CD4-positive, alpha-beta T cell treated with Interleukin-15 for 1 hour (primary cell): ENCODE measurements at regions not wholly inside any gene's neighbourhood (a gene's known extent, or its start where the extent isn't known, plus 50 kb on each side); places are given as distances from the start of the nearest gene placed in this dataset.
"Not testable (repeated sequence)": the region's sequence is repeated elsewhere in the genome, so short reads cannot be mapped to it uniquely, and the experiment has no call there.

Source experiments
- DNase-seq: peaks from one replicate; pipeline ENCODE4 v3.0.0-alpha.2; 2020

GRCh38 chr7:127530148-127530547, 55.2 kb downstream of the GCC1 start:
- no peak for DNase-seq

DNA sequence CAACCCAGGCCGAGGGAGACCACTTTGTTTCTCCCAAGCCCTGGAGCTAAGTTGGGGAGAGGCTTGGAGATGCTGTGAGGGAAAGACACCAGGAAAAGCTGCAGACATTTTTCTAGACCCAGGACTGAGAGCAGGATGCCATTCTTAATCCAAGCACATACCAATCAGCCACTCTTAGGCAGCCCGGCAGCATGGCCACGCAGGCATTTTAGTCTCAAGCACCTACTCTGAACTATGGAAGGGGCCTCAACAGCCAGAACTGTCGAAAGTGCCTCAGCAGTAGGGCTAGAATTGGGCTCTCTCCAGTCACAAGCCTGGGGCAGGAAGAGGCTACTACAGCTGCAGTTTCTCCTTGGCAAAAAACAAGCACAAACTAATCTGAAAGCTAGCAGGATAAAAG, 57.8 kb downstream of the GCC1 start:
- DNase-seq = no peak

DNA sequence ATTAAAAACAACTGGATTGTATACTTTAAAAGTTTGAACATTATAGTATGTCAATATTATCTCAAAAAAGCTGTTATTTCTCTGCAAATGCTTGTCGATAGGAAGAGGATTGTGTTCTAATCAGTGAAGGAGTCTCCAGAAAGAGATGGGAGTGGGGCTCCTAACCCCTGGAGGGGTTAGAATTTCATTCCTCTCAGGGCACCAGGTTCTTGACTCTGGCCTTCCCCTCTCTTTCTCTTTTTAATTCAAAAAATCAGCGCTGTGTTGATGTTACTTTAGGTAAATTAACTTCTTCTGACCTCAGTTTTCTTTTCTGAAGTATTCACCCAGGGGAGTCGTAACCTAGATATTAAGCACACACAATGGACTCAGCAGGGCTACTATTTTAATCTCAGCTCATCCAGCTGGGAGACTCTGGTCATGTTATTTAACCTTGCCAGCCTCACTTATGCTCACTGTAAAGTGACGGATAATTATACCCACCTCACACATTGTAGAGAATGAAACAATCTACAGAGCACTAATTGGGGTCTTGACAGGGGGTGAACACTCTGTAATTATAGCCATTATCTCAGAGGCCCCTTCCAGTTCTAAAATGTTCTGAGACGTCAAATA, 59.4 kb downstream of the GCC1 start:
- no peak for DNase-seq

DNA sequence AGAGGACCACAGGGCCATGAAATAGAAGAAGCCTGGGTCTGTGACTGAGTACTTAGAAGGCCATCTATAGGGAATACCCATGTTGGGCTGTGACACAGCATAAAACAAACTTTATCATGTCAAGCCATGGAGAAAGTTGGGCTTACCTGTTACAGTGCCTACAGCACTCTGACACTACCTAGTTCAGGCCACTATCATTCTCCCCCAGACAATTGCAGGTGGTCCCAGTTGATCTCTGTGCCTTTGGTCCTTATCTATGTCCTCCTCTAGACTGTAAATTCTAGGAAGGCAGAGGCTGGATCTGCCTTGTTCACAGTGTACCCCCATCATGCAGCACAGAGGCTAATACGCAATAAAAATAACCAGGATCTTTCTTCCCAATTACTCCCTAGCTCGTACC, 69.1 kb downstream of the GCC1 start:
- no peak for DNase-seq

DNA sequence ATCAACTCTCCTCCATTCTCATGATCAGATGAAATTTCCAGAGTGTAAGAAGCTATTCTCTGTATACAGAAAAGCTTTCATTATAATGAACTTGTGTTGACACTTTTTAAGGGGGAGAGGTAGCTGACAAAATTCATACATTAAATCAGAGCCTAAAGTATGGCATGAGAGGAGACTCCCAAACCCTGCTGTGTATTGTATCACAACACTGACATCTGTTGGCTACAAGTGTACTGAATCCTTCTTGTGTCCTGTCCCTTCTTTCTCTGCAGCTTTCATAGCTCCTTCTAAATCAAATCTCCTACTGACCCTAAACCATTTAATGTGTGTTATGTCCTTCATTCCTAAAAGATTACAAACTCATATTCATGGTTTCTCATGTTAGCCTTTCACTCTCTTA, 70.9 kb downstream of the GCC1 start:
- no peak for DNase-seq

- no peak for DNase-seq
These were observed 72.1 kb downstream of the GCC1 start for GRCh38 chr7:127513311-127513710.

DNA sequence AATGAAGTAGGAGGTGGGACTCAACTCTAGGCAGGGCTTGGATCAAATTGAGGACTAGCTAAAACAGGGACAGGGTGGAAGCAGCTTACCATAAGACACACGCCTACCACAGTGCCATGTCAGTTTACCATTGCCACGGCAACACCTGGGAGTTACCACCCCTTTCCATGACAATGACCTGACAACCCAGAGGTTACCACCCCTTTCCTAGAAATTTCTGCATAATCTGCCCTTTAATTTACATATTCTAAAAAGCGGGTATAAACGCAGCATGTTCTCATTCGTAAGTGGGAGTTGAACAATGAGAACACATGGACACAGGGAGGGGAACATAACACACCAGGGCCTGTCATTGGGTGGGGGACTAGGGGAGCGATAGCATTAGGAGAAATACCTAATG, 72.7 kb downstream of the GCC1 start:
- no peak for DNase-seq

DNA sequence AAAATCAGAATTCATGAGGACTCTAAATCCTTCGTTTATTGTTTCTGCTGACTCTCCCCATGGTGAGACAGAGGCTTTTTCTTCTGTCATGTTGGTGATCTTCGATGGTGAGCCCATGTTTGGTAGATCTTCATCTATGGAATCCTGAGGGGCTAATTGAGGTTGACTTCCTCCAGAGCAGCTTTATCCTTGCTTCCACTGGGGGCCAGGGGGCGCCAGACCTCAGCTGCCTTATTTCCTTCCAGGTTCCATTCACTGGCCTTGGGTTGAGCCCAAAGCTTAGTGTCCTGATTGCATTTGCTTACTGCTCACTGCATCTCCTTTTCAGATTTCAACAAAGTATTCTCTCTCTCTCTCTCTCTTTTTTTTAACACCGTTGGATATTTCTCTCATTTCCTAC, 80.7 kb downstream of the GCC1 start:
- peak; percentile 18 for DNase-seq

DNA sequence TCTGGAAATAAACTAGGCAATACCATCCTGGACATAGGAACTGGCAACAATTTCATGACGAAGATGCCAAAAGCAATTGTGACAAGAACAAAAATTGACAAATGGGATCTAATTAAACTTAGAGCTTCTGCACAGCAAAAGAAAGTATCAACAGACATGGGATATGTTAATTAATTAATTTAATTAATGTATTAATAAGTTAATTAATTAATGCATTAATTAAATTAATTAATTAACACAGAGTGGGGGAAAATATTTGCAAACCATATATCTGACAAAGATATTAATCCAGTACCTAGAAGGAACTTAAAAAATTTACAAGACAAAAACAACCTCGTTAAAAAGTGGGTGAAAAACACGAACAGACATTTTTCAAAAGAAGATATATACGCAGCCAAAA, 83.6 kb downstream of the GCC1 start:
- DNase-seq = no peak

DNA sequence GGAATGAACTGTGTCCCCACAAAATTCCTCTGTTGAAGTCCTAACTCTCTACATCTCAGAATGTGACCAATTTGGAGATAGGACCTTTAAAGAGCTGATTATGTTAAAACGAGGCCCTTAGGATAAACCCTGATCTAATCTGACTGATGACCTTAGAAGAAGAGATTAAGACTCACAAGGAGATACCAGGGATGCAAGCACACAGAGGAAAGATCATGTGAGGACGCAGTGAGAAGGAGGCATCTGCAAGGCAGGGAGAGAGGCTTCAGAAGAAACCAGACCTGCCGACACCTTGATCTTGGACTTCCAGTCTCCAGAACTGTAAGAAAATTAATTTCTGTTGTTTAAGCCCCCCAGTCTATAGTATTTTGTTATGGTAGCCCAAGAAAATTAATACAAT, 94.9 kb upstream of the ZNF800 start:
- DNase-seq = no peak

DNA sequence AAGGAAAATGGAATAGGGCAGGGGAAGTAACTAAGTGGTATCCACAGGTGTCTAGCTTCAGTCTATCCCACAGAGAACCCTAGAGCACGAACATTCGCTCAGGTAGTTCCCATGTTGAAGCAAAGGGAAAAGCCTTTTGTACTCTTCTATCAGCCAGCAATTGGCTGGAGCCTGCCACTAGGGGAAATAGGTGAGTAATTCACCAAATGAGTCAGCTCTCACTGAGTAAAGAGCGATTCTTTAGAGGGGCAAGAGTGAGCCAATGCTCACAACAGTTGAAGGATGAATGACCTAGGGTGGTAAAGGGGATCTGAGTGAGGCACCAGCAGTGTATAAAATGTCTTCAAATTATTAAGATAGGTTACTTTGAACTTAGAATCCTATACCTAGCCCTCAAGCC, 94.1 kb upstream of the ZNF800 start:
- no peak for DNase-seq

DNA sequence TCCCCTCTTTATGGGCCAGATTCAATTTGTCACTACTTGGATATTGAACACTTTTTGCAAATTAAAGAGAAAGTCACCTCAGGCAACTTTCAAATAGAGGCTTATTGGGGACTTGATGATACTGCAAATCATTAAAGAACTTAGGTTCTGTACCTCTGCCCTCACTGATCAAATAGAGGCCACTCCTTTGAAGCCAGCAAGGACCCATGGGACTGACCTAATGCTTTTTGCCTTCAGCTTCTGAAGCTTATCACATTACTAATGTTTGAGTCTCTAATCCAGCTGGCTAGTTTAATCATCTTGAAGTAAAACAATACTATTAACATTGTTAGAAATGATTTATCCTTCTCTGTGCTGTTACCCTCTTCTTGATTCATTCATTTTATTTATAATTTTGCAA, 93.0 kb upstream of the ZNF800 start:
- no peak for DNase-seq

DNA sequence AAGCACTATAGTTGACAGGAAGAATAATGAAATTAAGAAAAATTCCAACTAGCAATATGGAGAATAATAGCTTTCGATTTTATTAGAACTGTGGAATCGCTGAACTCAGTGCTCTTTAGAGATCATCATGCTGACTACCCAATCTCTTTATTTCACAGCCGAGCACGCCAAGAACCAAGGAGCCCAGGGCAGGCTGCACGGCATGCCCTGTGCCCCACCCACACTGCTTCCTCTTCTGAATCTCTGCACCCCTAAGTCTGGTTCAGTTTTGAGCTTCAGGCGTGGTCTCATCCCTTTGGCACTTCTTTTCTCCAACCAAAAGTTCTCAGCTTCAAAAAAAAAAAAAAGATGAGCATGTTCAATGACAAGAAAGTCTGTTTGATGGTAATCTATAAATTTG, 92.4 kb upstream of the ZNF800 start:
- DNase-seq = no peak

DNA sequence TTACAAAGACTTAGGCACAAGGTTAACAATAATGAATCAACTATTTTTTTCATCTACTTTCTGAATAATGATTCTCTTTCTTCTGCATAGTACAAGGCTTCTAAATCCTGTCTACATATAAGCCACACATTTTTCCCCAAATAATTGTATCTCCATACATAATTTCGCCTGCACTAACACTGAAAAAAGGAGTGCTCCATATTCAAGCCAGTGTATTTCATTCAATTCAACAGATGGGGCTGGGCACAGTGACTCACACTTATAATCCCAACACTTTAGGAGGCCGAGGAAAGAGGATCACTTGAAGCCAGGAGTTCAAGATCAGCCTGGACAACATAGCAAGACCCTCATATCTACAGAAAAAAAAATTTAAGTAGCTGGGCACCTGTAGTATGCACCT, 86.0 kb upstream of the ZNF800 start:
- no peak for DNase-seq

- DNase-seq = no peak
These were observed 85.5 kb upstream of the ZNF800 start for GRCh38 chr7:127478024-127478355.

DNA sequence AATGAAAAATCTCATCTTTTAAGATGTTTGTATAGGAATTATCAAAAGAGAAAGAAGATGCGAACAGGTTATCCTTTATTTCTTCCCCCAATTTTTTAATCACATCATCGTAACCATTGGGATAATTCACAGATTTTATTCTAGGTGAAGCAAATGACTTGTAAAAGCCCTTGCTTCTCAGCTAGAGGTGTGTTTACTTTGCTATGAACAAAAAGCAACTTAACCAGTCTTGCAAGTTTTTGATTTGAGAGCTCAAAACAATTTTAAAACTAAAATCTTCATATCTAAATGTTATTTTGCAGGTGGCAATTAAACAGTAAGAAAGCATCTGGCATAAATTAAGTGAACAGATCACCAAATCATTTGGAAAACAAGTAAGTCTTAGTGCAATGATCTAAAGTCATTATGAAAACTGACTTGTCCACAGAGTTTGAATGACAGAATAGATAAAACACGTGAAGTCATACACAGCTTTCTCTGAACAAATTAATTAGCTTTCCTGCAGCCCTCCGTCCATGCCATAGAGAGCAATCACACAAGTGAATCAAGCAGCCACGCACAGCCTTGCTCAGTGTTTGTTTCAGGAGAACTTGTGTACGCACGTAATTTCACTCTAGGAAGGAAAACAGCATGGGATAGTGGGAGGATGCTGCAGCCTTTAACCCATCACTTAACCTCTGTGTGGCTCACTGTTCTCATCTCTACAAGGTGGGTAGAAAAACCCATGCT, 85.0 kb upstream of the ZNF800 start:
- no peak for DNase-seq

DNA sequence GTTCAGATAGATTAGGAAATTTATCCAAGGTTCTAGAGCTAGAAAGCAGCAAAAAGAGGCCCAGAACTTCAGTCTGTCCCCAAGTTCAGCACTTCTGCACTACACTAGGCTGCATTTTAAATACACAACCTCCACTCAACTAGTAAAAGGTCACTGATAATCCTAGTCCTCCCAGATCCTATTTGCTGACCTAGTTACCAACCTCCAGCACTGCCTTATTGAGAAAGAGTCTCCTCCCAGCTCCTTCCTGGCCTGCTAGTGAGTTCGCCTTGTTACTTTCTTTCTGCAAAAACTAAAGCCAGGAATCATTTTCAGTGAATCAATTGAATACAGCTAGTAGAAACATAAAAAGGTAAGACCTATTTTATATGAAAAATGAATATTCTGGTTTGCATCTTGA, 84.1 kb upstream of the ZNF800 start:
- DNase-seq = no peak

- DNase-seq = no peak
These were observed 81.9 kb upstream of the ZNF800 start for GRCh38 chr7:127474457-127474856.

DNA sequence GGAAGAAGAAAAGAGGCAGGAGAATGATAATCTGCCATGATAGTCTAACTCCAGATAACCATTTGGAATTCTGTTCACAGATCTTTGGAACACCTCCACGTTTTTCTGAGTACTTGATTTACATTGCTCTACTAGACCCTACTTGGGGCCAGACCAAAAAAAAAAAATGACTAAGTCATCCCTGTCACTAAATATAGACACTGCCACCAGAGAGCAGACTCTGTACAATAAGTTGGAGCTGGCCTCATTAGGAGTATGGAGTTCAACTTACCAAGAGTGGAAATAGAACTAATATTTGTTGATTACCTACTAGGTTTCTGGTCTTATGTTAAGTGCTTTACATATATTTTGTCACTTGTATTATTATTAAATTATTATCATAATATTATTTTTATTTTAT, 80.9 kb upstream of the ZNF800 start:
- DNase-seq = no peak

GRCh38 chr7:127460077-127460476, 67.6 kb upstream of the ZNF800 start:
- DNase-seq = no peak

DNA sequence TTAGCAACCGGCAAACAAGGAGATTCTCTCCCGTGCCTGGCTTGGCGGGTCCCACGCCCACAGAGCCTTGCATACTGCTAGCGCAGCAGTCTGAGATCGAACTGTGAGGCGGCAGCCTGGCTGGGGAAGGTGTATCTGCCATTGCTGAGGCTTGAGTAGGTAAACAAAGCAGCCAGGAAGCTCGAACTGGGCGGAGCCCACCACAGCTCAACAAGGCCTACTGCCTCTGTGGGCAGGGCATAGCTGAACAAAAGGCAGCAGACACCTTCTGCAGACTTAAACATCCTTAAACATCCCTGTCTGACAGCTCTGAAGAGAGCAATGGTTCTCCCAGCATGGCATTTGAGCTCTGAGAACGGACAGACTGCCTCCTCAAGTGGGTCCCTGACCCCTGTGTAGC, 58.8 kb upstream of the ZNF800 start:
- DNase-seq = not testable (repeated sequence)

- no peak for DNase-seq
These were observed 56.1 kb upstream of the ZNF800 start for GRCh38 chr7:127448566-127448965.

GRCh38 chr7:127447326-127447945, 54.9 kb upstream of the ZNF800 start:
- DNase-seq = peak; percentile 76

- DNase-seq = no peak
These were observed 54.3 kb upstream of the ZNF800 start for GRCh38 chr7:127446842-127447241.
